Caco-2 (cell line): ENCODE measurements at regions not wholly inside any gene's neighbourhood (a gene's known extent, or its start where the extent isn't known, plus 50 kb on each side); places are given as distances from the start of the nearest gene placed in this dataset.

Experiments
- BruUV-seq: library from RNA; stranded (reverse); fragments of 400-500 nt; replicated peaks from 2 replicates; lab custom pipeline; 2021; lab: Mats Ljungman, UMichigan
- CTCF ChIA-PET: fragments of 300-600 bp; sonication (Branson Sonifier 250); formaldehyde crosslinking; loops from one replicate; lab custom pipeline; 2022; ENCODE audit warnings: antibody characterized with exemption; lab: Charles Lee
- POLR2A ChIA-PET: fragments of 300-600 bp; sonication (Branson Sonifier 250); formaldehyde crosslinking; loops from one replicate; lab custom pipeline; 2022; ENCODE audit warnings: antibody characterized with exemption; lab: Charles Lee
- DNase-seq, 2 experiments: peaks; one replicate each; pipeline versions ENCODE4 v3.0.0 to v3.0.0-alpha.2; 2020 to 2022
- H3K27me3 ChIP-seq: replicated peaks from 2 replicates; pipeline ENCODE4 v1.6.0; 2011; ENCODE audit warnings: low read length; ENCODE audit not compliant: control insufficient read depth, insufficient read depth
- H3K36me3 ChIP-seq: 2 replicates; pipeline ENCODE4 v1.5.1; 2011; ENCODE audit warnings: low read length; ENCODE audit not compliant: control insufficient read depth, insufficient read depth
- H3K4me1 ChIP-seq: fragments of 250-450 bp; sonication (Bioruptor Pico); 2 replicates; pipeline ENCODE4 v1.5.1; 2020; ENCODE audit warnings: mild to moderate bottlenecking
- H3K4me3 ChIP-seq: 2 replicates; pipeline ENCODE4 v1.5.1; 2011; ENCODE audit warnings: low read depth, mild to moderate bottlenecking, control low read depth, low read length
- H3K9me3 ChIP-seq: fragments of 250-450 bp; sonication (Bioruptor Pico); 2 replicates; pipeline ENCODE4 v1.5.1; 2020; ENCODE audit warnings: mild to moderate bottlenecking, moderate library complexity
- H3K27ac Mint-ChIP-seq: one replicate; pipeline ENCODE4 v1.8.0; 2022; ENCODE audit warnings: mixed read lengths; ENCODE audit not compliant: unreplicated experiment
- H3K27me3 Mint-ChIP-seq: one replicate; pipeline ENCODE4 v1.8.0; 2022; ENCODE audit warnings: mixed read lengths; ENCODE audit not compliant: insufficient read depth, unreplicated experiment
- H3K36me3 Mint-ChIP-seq: one replicate; pipeline ENCODE4 v1.8.0; 2022; ENCODE audit warnings: mild to moderate bottlenecking, mixed read lengths; ENCODE audit not compliant: insufficient read depth, unreplicated experiment
- H3K4me1 Mint-ChIP-seq: one replicate; pipeline ENCODE4 v1.8.0; 2022; ENCODE audit warnings: low read depth, mixed read lengths; ENCODE audit not compliant: unreplicated experiment
- H3K4me3 Mint-ChIP-seq: one replicate; pipeline ENCODE4 v1.8.0; 2022; ENCODE audit warnings: mild to moderate bottlenecking, moderate library complexity, mixed read lengths; ENCODE audit not compliant: unreplicated experiment
- H3K9me3 Mint-ChIP-seq: one replicate; pipeline ENCODE4 v1.8.0; 2022; ENCODE audit warnings: mixed read lengths; ENCODE audit not compliant: unreplicated experiment
- intact Hi-C: fragments of 100-400 bp; cut with micrococcal nuclease; formaldehyde crosslinking; loops from one replicate; pipeline ENCODE4 v1.10.0; 2022; ENCODE audit not compliant: unreplicated experiment
- TF ChIP-seq, protein P1 (sequence below), 2 experiments: fragments of 200-600 bp in 1 of 2; IDR thresholded peaks; 1 replicate in 1 of 2; 2 replicates in 1 of 2; pipeline versions ENCODE4 v1.5.1 to v1.8.0; 2011 to 2022; ENCODE audit warnings: antibody characterized with exemption in 1 of 2, control low read depth in 1 of 2, inconsistent platforms in 1 of 2, low read depth in 1 of 2, low read length in 1 of 2, mild to moderate bottlenecking in 1 of 2, moderate library complexity in 1 of 2; ENCODE audit not compliant: insufficient read depth in 1 of 2, severe bottlenecking in 1 of 2, unreplicated experiment in 1 of 2

DNA sequence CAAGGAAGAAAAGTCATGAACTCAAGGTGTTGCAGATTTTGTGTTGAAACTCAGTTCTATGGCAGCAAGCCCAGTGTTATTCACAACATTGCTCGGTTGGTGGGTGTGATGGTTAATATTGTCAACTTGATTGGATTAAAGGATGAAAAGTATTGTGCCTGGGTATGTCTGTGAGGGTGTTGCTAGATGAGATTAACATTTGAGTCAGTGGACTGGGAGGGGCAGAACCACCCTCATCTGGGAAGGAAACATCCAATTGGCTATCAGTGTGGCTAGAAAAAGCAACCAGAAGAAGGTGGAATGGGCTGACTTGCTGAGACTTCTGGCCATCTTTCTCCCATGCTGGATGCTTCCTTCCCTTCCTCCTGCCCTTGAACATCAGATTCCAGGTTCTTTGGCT is 353.2 kb downstream of the ADRA2A start:
- POLR2A ChIA-PET, result no interaction called here

DNA sequence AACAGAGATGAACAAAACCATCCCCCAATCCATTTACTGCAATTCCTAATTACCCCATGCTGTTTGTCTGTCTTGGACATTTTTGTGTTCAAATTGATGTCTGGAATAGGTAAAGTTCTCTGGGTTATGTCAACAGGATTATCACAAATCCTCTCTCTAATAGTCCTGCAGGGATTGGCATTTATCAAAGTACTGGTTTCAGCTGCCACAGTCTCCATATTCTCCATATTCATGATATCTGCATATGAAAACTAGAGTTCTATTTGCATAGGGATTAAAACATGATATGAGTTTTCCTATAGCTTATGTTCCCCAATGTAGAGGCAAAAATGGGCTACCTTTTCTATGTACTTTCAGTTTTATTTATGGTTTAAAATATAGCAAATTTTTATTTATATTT is 355.8 kb downstream of the ADRA2A start:
- no peaks in the 10 kb centered on the region for H3K9me3 ChIP-seq
- Mint-ChIP-seq H3K9me3 (no peaks in the 10 kb centered on the region), H3K36me3 (no peaks in the 10 kb centered on the region), H3K27me3 (peaks cover 2% of the 10 kb centered on the region), H3K4me3 (no peak overlapping the region), H3K27ac (no peak overlapping the region), H3K4me1 (no peaks in the 10 kb centered on the region)
- TF ChIP-seq, protein P1, sequence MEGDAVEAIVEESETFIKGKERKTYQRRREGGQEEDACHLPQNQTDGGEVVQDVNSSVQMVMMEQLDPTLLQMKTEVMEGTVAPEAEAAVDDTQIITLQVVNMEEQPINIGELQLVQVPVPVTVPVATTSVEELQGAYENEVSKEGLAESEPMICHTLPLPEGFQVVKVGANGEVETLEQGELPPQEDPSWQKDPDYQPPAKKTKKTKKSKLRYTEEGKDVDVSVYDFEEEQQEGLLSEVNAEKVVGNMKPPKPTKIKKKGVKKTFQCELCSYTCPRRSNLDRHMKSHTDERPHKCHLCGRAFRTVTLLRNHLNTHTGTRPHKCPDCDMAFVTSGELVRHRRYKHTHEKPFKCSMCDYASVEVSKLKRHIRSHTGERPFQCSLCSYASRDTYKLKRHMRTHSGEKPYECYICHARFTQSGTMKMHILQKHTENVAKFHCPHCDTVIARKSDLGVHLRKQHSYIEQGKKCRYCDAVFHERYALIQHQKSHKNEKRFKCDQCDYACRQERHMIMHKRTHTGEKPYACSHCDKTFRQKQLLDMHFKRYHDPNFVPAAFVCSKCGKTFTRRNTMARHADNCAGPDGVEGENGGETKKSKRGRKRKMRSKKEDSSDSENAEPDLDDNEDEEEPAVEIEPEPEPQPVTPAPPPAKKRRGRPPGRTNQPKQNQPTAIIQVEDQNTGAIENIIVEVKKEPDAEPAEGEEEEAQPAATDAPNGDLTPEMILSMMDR (IDR thresholded peaks at IDR 0.05; ENCODE audit: insufficient read depth in 1 of 2, low read depth in 1 of 2, low read length in 1 of 2, severe bottlenecking in 1 of 2, unreplicated experiment in 1 of 2), result no peak
- ChIA-PET CTCF (no interaction called here), POLR2A (no interaction called here)
- no TSS peak for BruUV-seq
- no peaks in the 10 kb centered on the region for H3K36me3 ChIP-seq
- intact Hi-C loops, result no loop called here
- H3K4me3 ChIP-seq, result no peak overlapping the region
- no peaks in the 10 kb centered on the region for H3K4me1 ChIP-seq
- DNase-seq, result no peak
- H3K27me3 ChIP-seq, result no peaks in the 10 kb centered on the region

More for the DNA sequence above, 353.2 kb downstream of the ADRA2A start:
- no peaks in the 10 kb centered on the region for H3K27me3 ChIP-seq
- peaks cover 2% of the 10 kb centered on the region for H3K27me3 Mint-ChIP-seq
- TF ChIP-seq, protein P1 (IDR thresholded peaks at IDR 0.05; ENCODE audit: insufficient read depth in 1 of 2, low read depth in 1 of 2, low read length in 1 of 2, severe bottlenecking in 1 of 2, unreplicated experiment in 1 of 2), result no peak
- BruUV-seq, result no TSS peak
- no peaks in the 10 kb centered on the region for H3K9me3 ChIP-seq
- no peaks in the 10 kb centered on the region for H3K4me1 Mint-ChIP-seq
- no peak for DNase-seq
- CTCF ChIA-PET, result no interaction called here
- intact Hi-C loops, result no loop called here
- no peak overlapping the region for H3K4me3 Mint-ChIP-seq
- no peaks in the 10 kb centered on the region for H3K4me1 ChIP-seq
- H3K9me3 Mint-ChIP-seq, result no peaks in the 10 kb centered on the region
- no peaks in the 10 kb centered on the region for H3K36me3 ChIP-seq
- no peak overlapping the region for H3K4me3 ChIP-seq
- H3K36me3 Mint-ChIP-seq, result no peaks in the 10 kb centered on the region
- no peak overlapping the region for H3K27ac Mint-ChIP-seq

DNA sequence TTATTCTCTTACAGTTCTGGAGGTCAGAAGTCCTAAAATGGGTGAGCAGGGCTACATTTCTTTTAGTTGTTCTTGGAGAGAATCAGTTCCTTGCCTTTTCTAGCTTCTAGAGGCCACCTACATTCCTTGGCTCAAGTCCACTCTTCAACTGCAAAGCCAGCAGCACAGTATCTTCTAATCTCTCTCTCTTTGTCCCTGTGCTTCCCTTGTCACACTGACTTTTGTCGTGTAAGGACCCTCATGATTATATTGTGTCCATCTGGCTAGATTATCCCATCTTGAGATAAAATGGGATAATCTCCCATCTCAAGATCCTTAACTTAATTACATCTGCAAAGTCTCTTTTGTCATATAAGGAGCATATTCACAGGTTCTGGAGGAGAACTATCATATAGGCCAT is 359.0 kb downstream of the ADRA2A start:
- TF ChIP-seq, protein P1 (IDR thresholded peaks at IDR 0.05; ENCODE audit: insufficient read depth in 1 of 2, low read depth in 1 of 2, low read length in 1 of 2, severe bottlenecking in 1 of 2, unreplicated experiment in 1 of 2), result no peak
- Histone ChIP-seq H3K36me3 (no peaks in the 10 kb centered on the region), H3K4me3 (no peak overlapping the region), H3K9me3 (no peaks in the 10 kb centered on the region), H3K27me3 (no peaks in the 10 kb centered on the region), H3K4me1 (no peaks in the 10 kb centered on the region)
- Mint-ChIP-seq H3K27ac (no peak overlapping the region), H3K4me1 (no peaks in the 10 kb centered on the region), H3K4me3 (no peak overlapping the region), H3K9me3 (no peaks in the 10 kb centered on the region), H3K27me3 (peaks cover 14% of the 10 kb centered on the region), H3K36me3 (no peaks in the 10 kb centered on the region)
- BruUV-seq, result no TSS peak
- ChIA-PET CTCF (no interaction called here), POLR2A (no interaction called here)
- DNase-seq, result no peak
- intact Hi-C loops, result no loop called here
